ENCODE measurements at regions not wholly inside any gene's neighbourhood (a gene's known extent, or its start where the extent isn't known, plus 50 kb on each side); places are given as distances from the start of the nearest gene placed in this dataset.

DNA sequence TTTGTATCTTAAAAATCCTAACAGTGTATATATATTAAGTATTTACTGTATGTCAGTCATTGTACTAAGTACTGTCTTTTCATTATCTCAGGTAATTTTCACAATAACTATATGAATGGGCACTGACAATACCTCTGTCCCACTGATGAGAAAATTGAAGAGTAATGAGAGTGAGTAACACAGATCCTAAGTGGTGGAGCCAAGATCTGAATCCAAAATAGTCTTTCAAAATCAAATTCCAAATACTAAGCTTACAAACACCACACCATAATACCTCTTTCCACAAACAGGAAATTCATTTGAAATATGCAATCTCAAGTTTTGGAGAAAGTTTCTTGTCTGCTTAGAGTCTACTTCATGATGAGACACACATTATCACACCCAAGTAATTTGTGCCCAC lies 105.9 kb upstream of the EDEM3 start:
- H3K9me3 Mint-ChIP-seq = peaks cover 5% of the 10 kb centered on the region
- H3K4me3 Mint-ChIP-seq = no peak overlapping the region
- DNase-seq (ENCODE audit: low spot score in 2 of 2, unreplicated experiment in 2 of 2) = no peak
- no peaks in the 10 kb centered on the region for H3K4me1 Mint-ChIP-seq
- no peaks in the 10 kb centered on the region for H3K36me3 Mint-ChIP-seq
- no peak overlapping the region for H3K27ac Mint-ChIP-seq
- no peaks in the 10 kb centered on the region for H3K27me3 Mint-ChIP-seq (ENCODE audit: low read depth)
- TF ChIP-seq, protein P1, sequence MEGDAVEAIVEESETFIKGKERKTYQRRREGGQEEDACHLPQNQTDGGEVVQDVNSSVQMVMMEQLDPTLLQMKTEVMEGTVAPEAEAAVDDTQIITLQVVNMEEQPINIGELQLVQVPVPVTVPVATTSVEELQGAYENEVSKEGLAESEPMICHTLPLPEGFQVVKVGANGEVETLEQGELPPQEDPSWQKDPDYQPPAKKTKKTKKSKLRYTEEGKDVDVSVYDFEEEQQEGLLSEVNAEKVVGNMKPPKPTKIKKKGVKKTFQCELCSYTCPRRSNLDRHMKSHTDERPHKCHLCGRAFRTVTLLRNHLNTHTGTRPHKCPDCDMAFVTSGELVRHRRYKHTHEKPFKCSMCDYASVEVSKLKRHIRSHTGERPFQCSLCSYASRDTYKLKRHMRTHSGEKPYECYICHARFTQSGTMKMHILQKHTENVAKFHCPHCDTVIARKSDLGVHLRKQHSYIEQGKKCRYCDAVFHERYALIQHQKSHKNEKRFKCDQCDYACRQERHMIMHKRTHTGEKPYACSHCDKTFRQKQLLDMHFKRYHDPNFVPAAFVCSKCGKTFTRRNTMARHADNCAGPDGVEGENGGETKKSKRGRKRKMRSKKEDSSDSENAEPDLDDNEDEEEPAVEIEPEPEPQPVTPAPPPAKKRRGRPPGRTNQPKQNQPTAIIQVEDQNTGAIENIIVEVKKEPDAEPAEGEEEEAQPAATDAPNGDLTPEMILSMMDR (IDR thresholded peaks at IDR 0.05; ENCODE audit: unreplicated experiment) = no peak

DNA sequence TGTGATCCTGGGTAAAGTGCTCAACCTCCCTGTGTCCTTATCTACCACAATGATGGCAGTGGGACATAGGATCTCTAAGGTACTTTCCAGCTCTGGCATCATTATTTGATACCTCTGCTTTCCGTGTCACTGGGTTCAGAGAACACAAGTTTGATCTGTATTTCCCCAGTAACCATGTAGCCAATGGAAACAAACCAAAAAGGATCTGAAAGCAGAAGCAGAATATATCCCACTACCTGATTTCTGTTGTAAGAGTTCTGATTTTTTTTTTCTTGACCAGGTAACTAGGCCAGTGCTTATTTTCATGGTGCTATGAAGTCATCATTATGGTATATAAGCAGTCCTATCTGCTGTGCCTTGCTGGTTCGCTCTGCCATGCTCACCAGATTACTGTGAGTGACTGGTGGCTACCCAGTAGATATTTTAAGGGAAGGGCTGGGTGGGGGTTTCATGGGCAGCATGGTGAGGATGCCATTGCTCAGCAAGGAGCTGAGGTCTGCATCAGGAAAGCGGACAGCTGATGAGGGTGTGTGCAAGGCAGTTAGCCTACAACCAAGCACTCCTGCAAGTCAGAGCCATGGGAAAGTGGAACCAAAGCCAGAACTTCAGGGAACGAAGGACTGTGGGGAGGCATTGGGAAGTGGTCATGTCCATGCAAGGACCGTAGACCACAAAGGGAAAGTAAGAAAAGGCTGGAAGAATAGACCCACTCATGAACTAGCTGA lies 104.9 kb upstream of the EDEM3 start:
- H3K36me3 Mint-ChIP-seq = no peaks in the 10 kb centered on the region
- no peak overlapping the region for H3K4me3 Mint-ChIP-seq
- no peaks in the 10 kb centered on the region for H3K4me1 Mint-ChIP-seq
- H3K9me3 Mint-ChIP-seq = no peaks in the 10 kb centered on the region
- DNase-seq (ENCODE audit: low spot score in 2 of 2, unreplicated experiment in 2 of 2) = no peak
- H3K27ac Mint-ChIP-seq = no peak overlapping the region
- TF ChIP-seq, protein P1 (IDR thresholded peaks at IDR 0.05; ENCODE audit: unreplicated experiment) = no peak
- H3K27me3 Mint-ChIP-seq (ENCODE audit: low read depth) = no peaks in the 10 kb centered on the region

DNA sequence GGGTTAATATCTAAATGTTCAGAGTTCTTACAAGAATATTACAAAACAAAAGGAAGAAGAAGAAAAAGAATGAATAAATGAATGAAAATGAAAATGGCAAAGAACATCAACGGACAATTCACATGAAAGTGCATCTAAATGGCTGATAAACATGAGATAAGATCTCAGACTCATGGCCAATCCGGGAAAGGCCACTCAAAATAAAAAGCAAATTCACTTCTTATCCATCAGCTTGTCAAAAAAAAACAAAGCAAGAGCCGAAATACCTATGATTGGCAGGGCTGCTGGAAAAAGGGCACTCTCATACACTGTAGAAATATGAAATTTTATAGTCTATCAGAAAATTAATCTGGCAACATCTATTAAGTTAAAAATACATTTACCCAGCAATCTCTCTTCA lies 103.6 kb upstream of the EDEM3 start:
- H3K4me1 Mint-ChIP-seq = no peaks in the 10 kb centered on the region
- no peak overlapping the region for H3K4me3 Mint-ChIP-seq
- no peak overlapping the region for H3K27ac Mint-ChIP-seq
- no peaks in the 10 kb centered on the region for H3K27me3 Mint-ChIP-seq (ENCODE audit: low read depth)
- DNase-seq (ENCODE audit: low spot score in 2 of 2, unreplicated experiment in 2 of 2) = no peak
- TF ChIP-seq, protein P1 (IDR thresholded peaks at IDR 0.05; ENCODE audit: unreplicated experiment) = no peak
- H3K9me3 Mint-ChIP-seq = no peaks in the 10 kb centered on the region
- H3K36me3 Mint-ChIP-seq = no peaks in the 10 kb centered on the region

DNA sequence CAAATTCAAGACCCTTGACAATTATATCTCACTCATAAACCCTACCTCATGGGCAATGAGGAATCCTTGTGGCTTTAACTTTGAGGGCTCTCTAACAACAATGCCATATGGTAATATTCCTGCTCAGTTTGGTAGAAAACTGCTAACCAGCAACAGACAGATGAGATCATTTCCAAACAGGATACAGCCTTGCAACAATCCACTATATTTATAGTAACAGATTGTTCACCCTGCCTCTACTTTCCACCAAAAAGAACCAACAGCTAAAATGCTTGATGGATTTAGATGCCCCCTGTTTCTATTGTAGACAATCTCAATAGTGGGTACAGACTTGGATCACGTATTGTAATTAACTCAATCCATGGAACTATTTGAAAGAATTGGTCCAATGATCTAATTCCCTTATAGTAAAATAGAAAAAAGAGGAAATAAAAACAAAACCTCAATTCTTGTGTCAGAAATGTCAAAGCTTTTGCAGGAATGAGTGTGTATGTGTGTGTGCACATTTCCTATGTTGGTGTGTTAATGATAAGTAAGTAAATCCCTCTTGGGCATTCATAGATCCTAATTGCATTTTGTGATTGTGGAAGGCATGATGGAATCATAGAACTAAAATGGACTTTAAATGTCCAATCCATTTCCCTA lies 100.0 kb upstream of the EDEM3 start:
- Mint-ChIP-seq H3K9me3 (peaks cover 4% of the 10 kb centered on the region), H3K27me3 (ENCODE audit: low read depth) (no peaks in the 10 kb centered on the region), H3K4me3 (no peak overlapping the region), H3K27ac (no peak overlapping the region), H3K36me3 (no peaks in the 10 kb centered on the region), H3K4me1 (no peaks in the 10 kb centered on the region)
- no peak for DNase-seq (ENCODE audit: low spot score in 2 of 2, unreplicated experiment in 2 of 2)
- TF ChIP-seq, protein P1 (IDR thresholded peaks at IDR 0.05; ENCODE audit: unreplicated experiment) = no peak

DNA sequence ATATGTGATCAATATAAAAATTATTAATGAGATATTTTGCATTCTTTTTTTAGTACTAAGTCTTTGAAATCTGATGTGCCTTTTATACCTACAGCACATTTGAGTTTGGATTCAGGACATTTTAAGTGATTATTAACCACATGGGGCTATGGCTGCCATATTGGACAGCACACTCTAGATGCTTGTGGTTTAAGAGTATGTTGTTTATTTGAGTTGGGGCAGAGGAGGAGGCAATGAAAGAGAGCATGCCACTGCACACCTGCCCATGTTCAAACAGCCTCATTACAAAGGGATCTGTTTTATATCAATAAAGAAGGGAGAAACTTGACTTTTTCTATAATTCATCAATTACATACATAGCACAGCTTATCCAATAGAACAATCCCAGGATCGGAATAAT lies 99.4 kb upstream of the EDEM3 start:
- TF ChIP-seq, protein P1 (IDR thresholded peaks at IDR 0.05; ENCODE audit: unreplicated experiment) = no peak
- H3K27ac Mint-ChIP-seq = no peak overlapping the region
- no peaks in the 10 kb centered on the region for H3K36me3 Mint-ChIP-seq
- no peaks in the 10 kb centered on the region for H3K27me3 Mint-ChIP-seq (ENCODE audit: low read depth)
- peaks cover 4% of the 10 kb centered on the region for H3K9me3 Mint-ChIP-seq
- DNase-seq (ENCODE audit: low spot score in 2 of 2, unreplicated experiment in 2 of 2) = no peak
- no peak overlapping the region for H3K4me3 Mint-ChIP-seq
- H3K4me1 Mint-ChIP-seq = no peaks in the 10 kb centered on the region

Measured in mesothelial cell of epicardium (in vitro differentiated cells).